Activated naive CD8-positive, alpha-beta T cell treated with anti-CD3 and anti-CD28 coated beads, Interleukin-2, amount 10 ng/mL, durations not matched to agents 7 days and 5 days (primary cell): ENCODE measurements at regions not wholly inside any gene's neighbourhood (a gene's known extent, or its start where the extent isn't known, plus 50 kb on each side); places are given as distances from the start of the nearest gene placed in this dataset.

Experiments
- ATAC-seq: fragments of 150-1000 bp; cut with Tn5 transposase; one replicate; pipeline ENCODE4 v1.10.0; 2021; ENCODE audit warnings: low read depth, moderate library complexity
- POLR2A ChIA-PET: fragments of 350-600 bp; sonication (Branson Sonifier 250); formaldehyde crosslinking; loops from one replicate; lab custom pipeline; 2021; ENCODE audit warnings: antibody characterized with exemption; lab: Charles Lee
- DNase-seq: peaks from one replicate; pipeline ENCODE4 v3.0.0; 2021
- H3K27ac Mint-ChIP-seq: one replicate; pipeline ENCODE4 v1.8.0; 2022; ENCODE audit warnings: mild to moderate bottlenecking, mixed read lengths
- H3K27me3 Mint-ChIP-seq: one replicate; pipeline ENCODE4 v1.8.0; 2022; ENCODE audit warnings: mild to moderate bottlenecking, moderate library complexity, mixed read lengths
- H3K36me3 Mint-ChIP-seq: one replicate; pipeline ENCODE4 v1.8.0; 2021; ENCODE audit warnings: mild to moderate bottlenecking, mixed read lengths
- H3K4me1 Mint-ChIP-seq: one replicate; pipeline ENCODE4 v1.8.0; 2021; ENCODE audit warnings: mixed read lengths
- H3K4me3 Mint-ChIP-seq: one replicate; pipeline ENCODE4 v1.8.0; 2022; ENCODE audit warnings: mild to moderate bottlenecking, moderate library complexity, mixed read lengths
- H3K9me3 Mint-ChIP-seq: one replicate; pipeline ENCODE4 v1.8.0; 2021; ENCODE audit warnings: mixed read lengths

GRCh38 chr10:121025731-121026130, 174.6 kb downstream of the WDR11 start:
- no peaks in the 10 kb centered on the region for H3K27me3 Mint-ChIP-seq
- no peak overlapping the region for H3K4me3 Mint-ChIP-seq
- no peaks in the 10 kb centered on the region for H3K36me3 Mint-ChIP-seq
- H3K4me1 Mint-ChIP-seq = no peaks in the 10 kb centered on the region
- H3K9me3 Mint-ChIP-seq = no peaks in the 10 kb centered on the region
- no peak overlapping the region for H3K27ac Mint-ChIP-seq
- DNase-seq (no peak), ATAC-seq (no peak)
- POLR2A ChIA-PET = no interaction called here

GRCh38 chr10:121027371-121027770, 176.2 kb downstream of the WDR11 start:
- POLR2A ChIA-PET = no interaction called here
- no peaks in the 10 kb centered on the region for H3K27me3 Mint-ChIP-seq
- H3K36me3 Mint-ChIP-seq = no peaks in the 10 kb centered on the region
- H3K27ac Mint-ChIP-seq = no peak overlapping the region
- H3K9me3 Mint-ChIP-seq = no peaks in the 10 kb centered on the region
- DNase-seq (no peak), ATAC-seq (no peak)
- no peak overlapping the region for H3K4me3 Mint-ChIP-seq
- H3K4me1 Mint-ChIP-seq = no peaks in the 10 kb centered on the region

GRCh38 chr10:121032460-121032859, 181.3 kb downstream of the WDR11 start:
- Mint-ChIP-seq H3K36me3 (no peaks in the 10 kb centered on the region), H3K4me3 (no peak overlapping the region), H3K27ac (no peak overlapping the region), H3K27me3 (no peaks in the 10 kb centered on the region), H3K9me3 (no peaks in the 10 kb centered on the region), H3K4me1 (no peaks in the 10 kb centered on the region)
- ATAC-seq = no peak
- POLR2A ChIA-PET = no interaction called here
- no peak for DNase-seq

GRCh38 chr10:121033366-121033765, 182.2 kb downstream of the WDR11 start:
- DNase-seq = no peak
- Mint-ChIP-seq H3K4me3 (no peak overlapping the region), H3K27ac (no peak overlapping the region), H3K27me3 (no peaks in the 10 kb centered on the region), H3K4me1 (no peaks in the 10 kb centered on the region), H3K36me3 (no peaks in the 10 kb centered on the region), H3K9me3 (no peaks in the 10 kb centered on the region)
- POLR2A ChIA-PET = no interaction called here
- ATAC-seq = no peak

- no peaks in the 10 kb centered on the region for H3K36me3 Mint-ChIP-seq
- H3K4me3 Mint-ChIP-seq = no peak overlapping the region
- H3K27me3 Mint-ChIP-seq = no peaks in the 10 kb centered on the region
- POLR2A ChIA-PET = no interaction called here
- H3K9me3 Mint-ChIP-seq = no peaks in the 10 kb centered on the region
- ATAC-seq (no peak), DNase-seq (no peak)
- H3K4me1 Mint-ChIP-seq = no peaks in the 10 kb centered on the region
- H3K27ac Mint-ChIP-seq = no peak overlapping the region
Measured at GRCh38 chr10:121036431-121036830, 185.3 kb downstream of the WDR11 start.

- ATAC-seq (no peak), DNase-seq (no peak)
- Mint-ChIP-seq H3K4me1 (no peaks in the 10 kb centered on the region), H3K27ac (no peak overlapping the region), H3K9me3 (no peaks in the 10 kb centered on the region), H3K27me3 (no peaks in the 10 kb centered on the region), H3K36me3 (no peaks in the 10 kb centered on the region), H3K4me3 (no peak overlapping the region)
- POLR2A ChIA-PET = no interaction called here
Measured at GRCh38 chr10:121041499-121041898, 190.3 kb downstream of the WDR11 start.

GRCh38 chr10:121041906-121042305, 190.7 kb downstream of the WDR11 start:
- Mint-ChIP-seq H3K4me3 (no peak overlapping the region), H3K4me1 (no peaks in the 10 kb centered on the region), H3K9me3 (no peaks in the 10 kb centered on the region), H3K36me3 (no peaks in the 10 kb centered on the region), H3K27ac (no peak overlapping the region), H3K27me3 (no peaks in the 10 kb centered on the region)
- POLR2A ChIA-PET = no interaction called here
- DNase-seq (no peak), ATAC-seq (no peak)

GRCh38 chr10:121042342-121042741, 191.2 kb downstream of the WDR11 start:
- Mint-ChIP-seq H3K36me3 (no peaks in the 10 kb centered on the region), H3K9me3 (no peaks in the 10 kb centered on the region), H3K4me1 (no peaks in the 10 kb centered on the region), H3K4me3 (no peak overlapping the region), H3K27ac (no peak overlapping the region), H3K27me3 (no peaks in the 10 kb centered on the region)
- POLR2A ChIA-PET = no interaction called here
- DNase-seq = no peak
- ATAC-seq = no peak

- Mint-ChIP-seq H3K4me1 (no peaks in the 10 kb centered on the region), H3K27me3 (no peaks in the 10 kb centered on the region), H3K9me3 (no peaks in the 10 kb centered on the region), H3K27ac (no peak overlapping the region), H3K4me3 (no peak overlapping the region), H3K36me3 (no peaks in the 10 kb centered on the region)
- ATAC-seq (no peak), DNase-seq (no peak)
- POLR2A ChIA-PET = no interaction called here
Measured at GRCh38 chr10:121043124-121043849, 192.1 kb downstream of the WDR11 start.

GRCh38 chr10:121048749-121049148, 197.6 kb downstream of the WDR11 start:
- ATAC-seq = no peak
- H3K27me3 Mint-ChIP-seq = no peaks in the 10 kb centered on the region
- no peak overlapping the region for H3K27ac Mint-ChIP-seq
- H3K36me3 Mint-ChIP-seq = no peaks in the 10 kb centered on the region
- H3K9me3 Mint-ChIP-seq = no peaks in the 10 kb centered on the region
- H3K4me3 Mint-ChIP-seq = no peak overlapping the region
- no peaks in the 10 kb centered on the region for H3K4me1 Mint-ChIP-seq
- POLR2A ChIA-PET = no interaction called here
- no peak for DNase-seq

GRCh38 chr10:121049489-121049888, 198.3 kb downstream of the WDR11 start:
- DNase-seq (no peak), ATAC-seq (no peak)
- POLR2A ChIA-PET = no interaction called here
- no peak overlapping the region for H3K27ac Mint-ChIP-seq
- no peaks in the 10 kb centered on the region for H3K36me3 Mint-ChIP-seq
- no peaks in the 10 kb centered on the region for H3K27me3 Mint-ChIP-seq
- H3K9me3 Mint-ChIP-seq = no peaks in the 10 kb centered on the region
- no peaks in the 10 kb centered on the region for H3K4me1 Mint-ChIP-seq
- no peak overlapping the region for H3K4me3 Mint-ChIP-seq

- POLR2A ChIA-PET = no interaction called here
- no peaks in the 10 kb centered on the region for H3K9me3 Mint-ChIP-seq
- no peak overlapping the region for H3K4me3 Mint-ChIP-seq
- no peaks in the 10 kb centered on the region for H3K27me3 Mint-ChIP-seq
- no peak overlapping the region for H3K27ac Mint-ChIP-seq
- no peak for DNase-seq
- no peaks in the 10 kb centered on the region for H3K4me1 Mint-ChIP-seq
- no peaks in the 10 kb centered on the region for H3K36me3 Mint-ChIP-seq
- ATAC-seq = no peak
Measured at GRCh38 chr10:121049923-121050322, 198.8 kb downstream of the WDR11 start.

- Mint-ChIP-seq H3K4me1 (no peaks in the 10 kb centered on the region), H3K36me3 (no peaks in the 10 kb centered on the region), H3K27ac (no peak overlapping the region), H3K27me3 (peaks cover 2% of the 10 kb centered on the region), H3K4me3 (no peak overlapping the region), H3K9me3 (no peaks in the 10 kb centered on the region)
- POLR2A ChIA-PET = no interaction called here
- DNase-seq = no peak
- ATAC-seq = no peak
Measured at GRCh38 chr10:121051171-121051570, 200.0 kb downstream of the WDR11 start.

- no peak overlapping the region for H3K4me3 Mint-ChIP-seq
- no peak for ATAC-seq
- no peaks in the 10 kb centered on the region for H3K36me3 Mint-ChIP-seq
- peaks cover 2% of the 10 kb centered on the region for H3K27me3 Mint-ChIP-seq
- H3K9me3 Mint-ChIP-seq = no peaks in the 10 kb centered on the region
- H3K4me1 Mint-ChIP-seq = no peaks in the 10 kb centered on the region
- DNase-seq = no peak
- POLR2A ChIA-PET = no interaction called here
- no peak overlapping the region for H3K27ac Mint-ChIP-seq
Measured at GRCh38 chr10:121051696-121052279, 200.6 kb downstream of the WDR11 start.
